ENCODE measurements at regions not wholly inside any gene's neighbourhood (a gene's known extent, or its start where the extent isn't known, plus 50 kb on each side); places are given as distances from the start of the nearest gene placed in this dataset.

- Histone ChIP-seq H3K79me2 (ENCODE audit: insufficient read depth, low read length) (no peaks in the 10 kb centered on the region), H4K20me1 (ENCODE audit: insufficient read depth) (no peaks in the 10 kb centered on the region), H3K9me2 (ENCODE audit: insufficient read depth) (no peaks in the 10 kb centered on the region), H2AFZ (ENCODE audit: low read depth, low read length, poor library complexity, severe bottlenecking) (no peak overlapping the region), H3K4me1 (ENCODE audit: control insufficient read depth in 1 of 2, insufficient read depth in 2 of 2, low read length in 2 of 2) (peaks cover 0 to 11% of the 10 kb centered on the region in 2 experiments; a peak in 1 of 4 replicates), H3K4me3 (replicated peaks in 1 of 2; ENCODE audit: low read depth in 1 of 2, low read length in 2 of 2) (no peak overlapping the region), H3K9ac (ENCODE audit: low read length) (no peak overlapping the region), H3K36me3 (ENCODE audit: control insufficient read depth in 1 of 2, insufficient read depth in 2 of 2, low read length in 2 of 2) (no peaks in the 10 kb centered on the region), H3K4me2 (ENCODE audit: low read length) (no peak overlapping the region), H3K27me3 (ENCODE audit: insufficient read depth, low read length) (no peaks in the 10 kb centered on the region), H3K27ac (ENCODE audit: low read depth, low read length) (no peak overlapping the region), H3K9me3 (ENCODE audit: control insufficient read depth in 1 of 2, insufficient read depth in 1 of 2, low read depth in 1 of 2, low read length in 2 of 2) (no peaks in the 10 kb centered on the region; a peak in 1 of 4 replicates)
- ATAC-seq (no peak), DNase-seq (ENCODE audit: low read depth, low spot score) (no peak)
- CTCF ChIA-PET = no interaction called here
- no peak for TF ChIP-seq POLR2A (IDR thresholded peaks at IDR 0.05; ENCODE audit: borderline replicate concordance, extremely low read depth, insufficient read depth, insufficient read length)
- no peak for TF ChIP-seq ELF1 (IDR thresholded peaks at IDR 0.05; ENCODE audit: borderline replicate concordance, low read depth)
- no peak for TF ChIP-seq SIN3A (IDR thresholded peaks at IDR 0.05; ENCODE audit: low read depth)
- no peak for TF ChIP-seq ZBTB33 (IDR thresholded peaks at IDR 0.05; ENCODE audit: extremely low read depth, insufficient replicate concordance, low read length)
- no peak for TF ChIP-seq JUND (IDR thresholded peaks at IDR 0.05)
- POLR2A ChIA-PET = no interaction called here
- intact Hi-C loops (cut with micrococcal nuclease) = no loop called here
- BruUV-seq (replicated peaks) = no TSS peak
- RAD21 ChIA-PET (ENCODE audit: low non-redundant PET in 1 of 2, low total read pairs in 2 of 2, uncharacterized antibody in 2 of 2, unreplicated experiment in 2 of 2) = no interaction called here
Measured at GRCh38 chr3:16724487-16724886, 119.3 kb upstream of the DAZL start.

GRCh38 chr3:16725972-16726371 is 120.7 kb upstream of the DAZL start:
- ATAC-seq (no peak), DNase-seq (ENCODE audit: low read depth, low spot score) (no peak)
- intact Hi-C loops (cut with micrococcal nuclease) = no loop called here
- ChIA-PET RAD21 (ENCODE audit: low non-redundant PET in 1 of 2, low total read pairs in 2 of 2, uncharacterized antibody in 2 of 2, unreplicated experiment in 2 of 2) (no interaction called here), CTCF (no interaction called here), POLR2A (no interaction called here)
- H3K9ac ChIP-seq (ENCODE audit: low read length) = no peak overlapping the region
- no peak overlapping the region for H3K4me3 ChIP-seq (replicated peaks in 1 of 2; ENCODE audit: low read depth in 1 of 2, low read length in 2 of 2)
- no peak overlapping the region for H3K27ac ChIP-seq (ENCODE audit: low read depth, low read length)
- H3K9me2 ChIP-seq (ENCODE audit: insufficient read depth) = no peaks in the 10 kb centered on the region
- no peaks in the 10 kb centered on the region for H4K20me1 ChIP-seq (ENCODE audit: insufficient read depth)
- H3K4me1 ChIP-seq (ENCODE audit: control insufficient read depth in 1 of 2, insufficient read depth in 2 of 2, low read length in 2 of 2) = peaks cover 0 to 11% of the 10 kb centered on the region in 2 experiments; a peak in 1 of 4 replicates
- H3K27me3 ChIP-seq (ENCODE audit: insufficient read depth, low read length) = no peaks in the 10 kb centered on the region
- no peaks in the 10 kb centered on the region for H3K36me3 ChIP-seq (ENCODE audit: control insufficient read depth in 1 of 2, insufficient read depth in 2 of 2, low read length in 2 of 2)
- no peak overlapping the region for H3K4me2 ChIP-seq (ENCODE audit: low read length)
- H2AFZ ChIP-seq (ENCODE audit: low read depth, low read length, poor library complexity, severe bottlenecking) = no peak overlapping the region
- H3K9me3 ChIP-seq (ENCODE audit: control insufficient read depth in 1 of 2, insufficient read depth in 1 of 2, low read depth in 1 of 2, low read length in 2 of 2) = no peaks in the 10 kb centered on the region; a peak in 1 of 4 replicates
- no peaks in the 10 kb centered on the region for H3K79me2 ChIP-seq (ENCODE audit: insufficient read depth, low read length)
- no TSS peak for BruUV-seq (replicated peaks)
- TF ChIP-seq EGR1 (IDR thresholded peaks at IDR 0.05; ENCODE audit: low read depth) = no peak
- no peak for TF ChIP-seq REST (IDR thresholded peaks at IDR 0.05; ENCODE audit: low read depth)
- no peak for TF ChIP-seq CEBPB (IDR thresholded peaks at IDR 0.05; ENCODE audit: low read depth)
- no peak for TF ChIP-seq ELF1 (IDR thresholded peaks at IDR 0.05; ENCODE audit: borderline replicate concordance, low read depth)
- TF ChIP-seq CBX3 (IDR thresholded peaks at IDR 0.05; ENCODE audit: low read depth) = no peak
- TF ChIP-seq POLR2AphosphoS5 (IDR thresholded peaks at IDR 0.05; ENCODE audit: low read depth, low read length) = no peak
- TF ChIP-seq SP1 (IDR thresholded peaks at IDR 0.05; ENCODE audit: low read depth) = no peak
- no peak for TF ChIP-seq SRF (IDR thresholded peaks at IDR 0.05; ENCODE audit: low read depth)
- TF ChIP-seq MAX (IDR thresholded peaks at IDR 0.05) = no peak
- TF ChIP-seq JUND (IDR thresholded peaks at IDR 0.05) = no peak
- no peak for TF ChIP-seq POLR2A (IDR thresholded peaks at IDR 0.05; ENCODE audit: borderline replicate concordance, extremely low read depth, insufficient read depth, insufficient read length)
- no peak for TF ChIP-seq TCF7L2 (IDR thresholded peaks at IDR 0.05; ENCODE audit: borderline replicate concordance, extremely low read depth, insufficient read depth, insufficient read length)
- no peak for TF ChIP-seq YY1 (IDR thresholded peaks at IDR 0.05; ENCODE audit: extremely low read depth, insufficient replicate concordance, low read depth, low read length)
- no peak for TF ChIP-seq RAD21 (IDR thresholded peaks at IDR 0.05; ENCODE audit: low read depth)

Measured in HCT116 (cell line).